Left lobe of liver (tissue), 2 donors: ENCODE measurements at regions not wholly inside any gene's neighbourhood (a gene's known extent, or its start where the extent isn't known, plus 50 kb on each side); places are given as distances from the start of the nearest gene placed in this dataset.
"Not testable (repeated sequence)": the region's sequence is repeated elsewhere in the genome, so short reads cannot be mapped to it uniquely, and the experiment has no call there.

ENCODE experiments used
- ATAC-seq: fragments of 200-7000 bp; cut with Tn5 transposase; one replicate; pipeline ENCODE4 v1.9.1; 2020; ENCODE audit warnings: mild to moderate bottlenecking, moderate library complexity
- DNase-seq: peaks from one replicate; pipeline ENCODE4 v3.0.0-alpha.2; 2020; ENCODE audit warnings: low spot score
- donor health status: DM: no; HTN: no; CAD: no; lungs with moderate emphysema.
- donor health status: DM: no; HTN: yes; CAD: no.

DNA sequence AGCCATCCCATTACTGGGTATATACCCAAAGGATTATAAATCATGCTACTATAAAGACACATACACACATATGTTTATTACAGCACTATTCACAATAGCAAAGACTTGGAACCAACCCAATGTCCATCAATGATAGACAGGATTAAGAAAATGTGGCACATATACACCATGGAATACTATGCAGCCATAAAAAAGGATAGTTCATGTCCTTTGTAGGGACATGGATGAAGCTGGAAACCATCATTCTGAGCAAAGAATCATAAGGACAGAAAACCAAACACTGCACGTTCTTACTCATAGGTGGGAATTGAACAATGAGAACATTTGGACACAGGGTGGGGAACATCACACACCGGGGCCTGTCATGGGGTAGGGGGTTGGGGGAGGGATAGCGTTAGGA is 60.3 kb upstream of the NMU start:
- ATAC-seq, DNase-seq: not testable (repeated sequence)

DNA sequence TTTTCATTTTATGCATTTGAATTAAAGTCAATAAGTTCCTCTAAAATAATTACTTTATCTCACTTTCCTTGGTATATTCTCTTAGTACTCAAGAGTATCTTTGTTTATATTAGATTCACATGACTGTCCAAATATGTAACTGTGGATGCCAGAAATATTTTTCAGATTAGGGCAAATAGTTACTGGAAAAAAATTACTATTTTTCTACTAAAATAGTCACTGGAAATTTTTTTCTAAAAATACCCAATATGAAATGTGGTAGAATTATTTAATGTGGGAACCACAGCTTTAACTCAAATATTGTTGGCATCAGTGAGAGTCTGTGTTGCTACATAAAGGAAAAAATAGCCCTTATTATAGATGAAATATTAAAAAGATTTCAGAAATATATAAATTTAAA is 70.4 kb upstream of the NMU start:
- DNase-seq, result no peak
- ATAC-seq, result no peak

DNA sequence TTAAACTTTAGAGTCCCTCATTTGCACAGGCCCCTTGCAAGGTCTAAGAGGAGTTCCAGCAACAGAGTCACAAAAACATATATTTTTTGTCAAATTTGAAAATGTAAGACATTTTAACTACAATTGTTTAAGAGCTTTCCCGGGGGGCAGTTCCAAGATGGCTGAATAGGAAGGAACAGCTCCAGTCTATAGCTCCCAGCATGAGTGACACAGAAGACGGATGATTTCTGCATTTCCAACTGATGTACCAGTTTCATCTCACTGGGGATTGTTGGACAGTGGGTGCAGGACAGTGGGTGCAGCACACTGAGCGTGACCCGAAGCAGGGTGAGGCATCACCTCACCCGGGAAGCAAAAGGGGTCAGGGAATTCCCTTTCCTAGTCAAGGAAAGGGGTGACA is 71.4 kb upstream of the NMU start:
- DNase-seq (no peak), ATAC-seq (no peak)

GRCh38 chr4:55707991-55708390 is 71.9 kb upstream of the NMU start:
- ATAC-seq, DNase-seq: not testable (repeated sequence)

DNA sequence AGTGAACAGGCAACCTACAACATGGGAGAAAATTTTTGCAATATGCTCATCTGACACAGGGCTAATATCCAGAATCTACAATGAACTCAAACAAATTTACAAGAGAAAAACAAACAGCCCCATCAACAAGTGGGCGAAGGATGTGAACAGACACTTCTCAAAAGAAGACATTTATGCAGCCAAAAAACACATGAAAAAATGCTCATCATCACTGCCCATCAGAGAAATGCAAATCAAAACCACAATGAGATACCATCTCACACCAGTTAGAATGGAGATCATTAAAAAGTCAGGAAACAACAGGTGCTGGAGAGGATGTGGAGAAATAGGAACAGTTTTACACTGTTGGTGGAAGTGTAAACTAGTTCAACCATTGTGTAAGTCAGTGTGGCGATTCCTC is 76.7 kb upstream of the NMU start:
- ATAC-seq, DNase-seq: not testable (repeated sequence)

DNA sequence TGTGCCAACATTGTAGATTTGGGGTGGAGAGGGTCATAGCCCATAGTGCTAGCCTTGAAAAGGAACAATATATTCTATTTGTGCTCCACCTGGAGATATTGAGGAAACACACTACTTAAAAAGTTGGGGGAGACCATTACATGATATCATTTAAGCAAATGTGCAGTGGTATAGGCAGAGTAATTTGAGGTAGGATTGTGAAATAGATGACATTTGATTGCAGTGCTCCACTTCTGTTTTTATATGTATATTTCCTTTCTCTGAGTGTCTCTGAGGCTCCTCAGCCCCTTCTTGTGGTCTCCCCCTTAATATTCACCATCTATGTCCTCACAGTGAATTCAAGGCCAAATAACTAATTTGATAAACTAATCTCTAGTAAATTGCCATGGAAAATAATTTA is 85.6 kb upstream of the NMU start:
- no peak for DNase-seq
- ATAC-seq, result no peak

DNA sequence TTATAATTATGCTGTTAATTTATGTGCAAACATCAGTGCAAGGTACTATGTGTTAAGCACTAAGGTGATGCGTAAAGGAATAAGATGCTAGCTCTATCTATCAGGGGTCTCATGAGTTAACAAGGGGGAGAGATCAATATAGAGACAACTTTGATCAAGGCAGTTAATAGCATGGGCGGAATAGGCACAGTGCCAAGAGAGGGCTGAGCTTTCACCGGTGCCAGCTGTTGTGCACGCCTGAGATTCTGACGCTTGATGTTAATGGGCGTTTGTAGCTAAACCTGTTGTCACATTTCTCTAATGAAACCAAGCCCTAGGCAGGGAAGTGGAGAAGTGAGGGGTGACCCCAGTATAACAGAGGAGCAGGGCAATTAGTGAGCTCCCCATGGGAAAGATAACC is 86.0 kb upstream of the NMU start:
- no peak for DNase-seq

DNA sequence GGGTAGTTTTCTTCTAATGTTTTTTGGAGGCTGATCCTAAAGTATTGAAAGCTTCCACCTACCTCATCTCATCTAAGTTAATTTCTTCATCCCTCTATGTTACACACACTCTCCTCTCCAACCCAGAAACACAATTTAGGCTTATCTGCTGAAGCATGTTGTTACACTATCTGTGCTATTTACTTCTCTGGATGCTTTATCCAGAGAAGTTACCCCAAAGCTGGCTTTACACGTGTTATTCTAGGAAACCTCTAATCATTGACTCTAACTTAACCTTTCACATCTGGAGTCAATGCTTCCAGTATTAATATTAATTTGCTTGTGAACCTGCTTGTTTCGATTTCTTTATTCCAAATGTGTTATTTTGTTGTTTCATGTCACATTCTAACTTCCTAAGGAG is 87.3 kb upstream of the NMU start:
- DNase-seq, result no peak

More for the DNA sequence above, 86.0 kb upstream of the NMU start:
- no peak for ATAC-seq

GRCh38 chr4:55725057-55725456 is 89.0 kb upstream of the NMU start:
- DNase-seq, result no peak
- ATAC-seq, result no peak

More for the DNA sequence above, 87.3 kb upstream of the NMU start:
- ATAC-seq, result no peak

DNA sequence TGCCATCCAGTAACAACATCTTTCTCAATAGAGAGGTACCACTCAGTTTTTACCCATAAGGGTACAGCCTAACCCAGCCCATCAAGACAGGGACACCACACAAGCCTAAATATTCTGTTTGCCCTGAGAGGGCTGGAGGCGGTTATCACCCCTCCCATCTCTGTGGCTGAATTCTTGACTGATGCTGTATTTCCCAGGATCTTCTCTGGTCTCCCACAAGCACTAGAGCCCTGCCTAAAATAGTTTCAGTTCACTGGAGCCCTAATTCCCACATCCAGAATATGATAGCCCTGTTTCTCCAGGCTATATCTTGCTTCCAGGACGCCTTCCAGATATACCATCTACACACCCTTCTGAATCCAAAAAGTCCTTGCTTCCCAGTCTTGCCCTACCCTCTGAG is 91.6 kb upstream of the NMU start:
- DNase-seq, result no peak
- ATAC-seq, result no peak

GRCh38 chr4:55729351-55730279 is 90.0 kb upstream of the EXOC1L start:
- ATAC-seq (no peak), DNase-seq (no peak)

DNA sequence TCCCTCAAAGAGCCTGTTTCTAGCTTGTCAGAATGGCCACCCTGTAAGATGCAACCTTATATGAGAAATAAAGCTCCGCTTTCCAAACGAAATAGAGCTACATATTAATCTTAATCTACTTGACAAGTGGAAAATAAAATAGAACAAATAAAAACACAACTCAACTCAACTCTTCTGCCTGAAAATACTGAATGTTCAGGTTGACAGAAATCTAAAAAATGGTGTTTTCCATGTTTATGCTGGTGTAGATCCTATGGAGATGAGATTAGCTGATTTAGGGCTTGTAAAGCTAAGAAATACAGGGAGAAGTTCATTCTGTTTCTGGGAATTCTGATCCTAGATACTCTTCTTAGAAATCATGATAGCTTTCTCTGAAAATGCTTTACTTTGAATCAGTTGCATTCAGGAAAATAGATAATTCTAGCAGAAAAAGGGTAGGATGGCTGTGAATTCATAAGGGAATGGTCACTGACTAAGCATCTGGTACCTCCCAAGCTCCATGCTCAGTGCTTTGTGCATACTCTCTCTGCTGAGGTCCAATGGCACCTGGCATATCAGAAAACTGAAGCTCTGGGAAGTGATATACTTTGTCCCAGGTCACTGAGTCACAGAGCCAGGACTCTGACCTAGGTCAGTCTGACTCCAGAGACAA is 89.2 kb upstream of the EXOC1L start:
- no peak for DNase-seq
- no peak for ATAC-seq

DNA sequence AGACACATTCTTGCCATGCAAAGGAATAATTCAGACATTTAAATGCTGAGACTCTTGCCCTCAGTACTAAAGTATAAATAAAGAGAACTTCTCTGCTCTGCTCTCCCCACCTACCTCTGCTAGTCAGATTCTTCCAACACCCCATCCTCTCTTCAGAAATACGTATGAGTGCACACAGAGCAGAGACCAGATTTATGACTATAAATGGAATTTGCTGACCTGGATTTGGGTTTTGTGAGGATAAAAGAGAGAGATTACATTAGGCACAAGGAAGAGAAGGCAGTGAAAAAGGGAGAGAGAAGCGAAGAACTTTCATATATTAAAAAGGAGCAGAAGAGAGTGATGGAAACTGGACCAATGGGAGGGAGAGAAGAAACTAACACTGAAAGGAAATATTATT is 87.6 kb upstream of the EXOC1L start:
- DNase-seq (no peak), ATAC-seq (no peak)

GRCh38 chr4:55732864-55733263 is 86.7 kb upstream of the EXOC1L start:
- DNase-seq (no peak), ATAC-seq (no peak)

- ATAC-seq, result peak; percentile 33
- no peak for DNase-seq
Measured at GRCh38 chr4:55733932-55734331, 85.7 kb upstream of the EXOC1L start.

DNA sequence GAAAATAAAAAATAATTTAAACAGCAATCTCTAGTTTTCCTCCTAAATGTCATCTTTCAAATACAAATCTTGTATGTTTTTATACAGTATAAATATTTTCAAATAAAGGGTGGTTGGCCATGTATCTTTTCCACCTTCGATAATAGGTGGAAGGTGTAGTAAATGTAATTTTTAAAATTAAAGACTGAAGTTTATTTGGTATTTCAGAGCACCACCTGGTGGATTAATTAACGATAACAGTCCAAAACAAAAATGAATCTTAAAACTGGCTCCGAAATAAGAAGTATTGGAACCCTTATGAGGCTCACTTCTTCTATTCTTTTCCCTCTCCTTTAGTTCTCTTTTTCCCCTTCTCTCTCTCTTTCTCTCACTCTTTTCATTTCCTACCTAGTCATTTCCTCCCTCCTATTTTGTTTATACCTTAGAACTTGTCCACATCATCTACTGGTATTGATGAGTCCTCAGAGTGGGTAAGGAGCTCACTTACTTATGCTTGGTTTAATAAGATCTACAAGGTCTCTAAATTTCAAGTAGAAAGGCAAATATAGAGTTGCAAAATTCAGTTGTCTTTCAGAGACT is 82.9 kb upstream of the EXOC1L start:
- ATAC-seq, result no peak
- DNase-seq, result no peak

GRCh38 chr4:55742655-55743202 is 76.9 kb upstream of the EXOC1L start:
- DNase-seq, result no peak

GRCh38 chr4:55744369-55744768 is 75.2 kb upstream of the EXOC1L start:
- ATAC-seq, result no peak
- DNase-seq, result no peak

More at GRCh38 chr4:55742655-55743202, 76.9 kb upstream of the EXOC1L start:
- ATAC-seq, result no peak

GRCh38 chr4:55745014-55745413 is 74.6 kb upstream of the EXOC1L start:
- ATAC-seq, result no peak
- DNase-seq, result no peak

GRCh38 chr4:55747793-55748192 is 71.8 kb upstream of the EXOC1L start:
- no peak for DNase-seq
- no peak for ATAC-seq

- DNase-seq (no peak), ATAC-seq (no peak)
Measured at GRCh38 chr4:55749666-55750065, 69.9 kb upstream of the EXOC1L start.

DNA sequence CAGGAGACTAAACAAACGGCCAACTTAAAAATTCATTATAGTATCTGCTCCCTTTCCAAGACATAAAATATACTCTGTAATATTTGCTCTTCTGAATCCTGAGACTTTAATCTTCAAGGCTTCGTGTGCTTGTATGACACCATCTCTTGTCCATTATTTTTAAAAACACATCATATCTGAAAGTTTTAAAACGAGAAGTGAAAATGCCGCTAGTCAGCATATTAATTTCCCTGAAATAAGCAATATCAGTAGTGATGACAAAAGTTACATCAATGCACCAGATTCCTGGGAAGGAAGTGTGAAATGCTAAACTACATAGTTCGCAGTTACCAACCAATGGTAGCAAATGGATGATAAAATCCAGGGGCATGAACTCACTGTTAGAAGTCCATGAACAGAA is 66.8 kb upstream of the EXOC1L start:
- DNase-seq (no peak), ATAC-seq (no peak)
